ENCODE measurements at regions not wholly inside any gene's neighbourhood (a gene's known extent, or its start where the extent isn't known, plus 50 kb on each side); places are given as distances from the start of the nearest gene placed in this dataset.
A peak's percentile ranks its signal among the peaks of the same experiment; 100 is the strongest.

- DNase-seq: no peak
Observed at GRCh38 chr15:25947323-25948314, 84.5 kb upstream of the ATP10A start.

- no peak for DNase-seq
Observed at GRCh38 chr15:25946241-25946805, 83.2 kb upstream of the ATP10A start.

- no peak for DNase-seq
Observed at GRCh38 chr15:25944386-25944785, 81.3 kb upstream of the ATP10A start.

DNA sequence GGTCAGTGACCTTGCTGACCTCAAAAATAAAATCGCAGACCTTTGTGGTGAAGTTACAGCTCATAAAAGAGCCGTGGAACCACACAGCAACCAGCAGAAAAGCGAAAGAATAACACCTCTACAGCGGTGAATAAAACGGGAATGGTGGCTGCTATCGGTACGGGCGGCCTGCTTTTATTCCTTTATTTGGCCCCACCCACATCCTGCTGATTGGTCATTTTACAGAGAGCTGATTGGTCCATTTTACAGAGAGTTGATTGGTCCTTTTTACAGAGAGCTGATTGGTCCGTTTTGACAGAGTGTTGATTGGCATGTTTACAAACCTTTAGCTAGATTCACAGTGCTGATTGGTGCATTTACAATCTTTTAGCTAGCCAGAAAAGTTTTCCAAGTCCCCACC is 80.7 kb upstream of the ATP10A start:
- DNase-seq: no peak

GRCh38 chr15:25939122-25939521 is 76.0 kb upstream of the ATP10A start:
- DNase-seq: peak; percentile 41

DNA sequence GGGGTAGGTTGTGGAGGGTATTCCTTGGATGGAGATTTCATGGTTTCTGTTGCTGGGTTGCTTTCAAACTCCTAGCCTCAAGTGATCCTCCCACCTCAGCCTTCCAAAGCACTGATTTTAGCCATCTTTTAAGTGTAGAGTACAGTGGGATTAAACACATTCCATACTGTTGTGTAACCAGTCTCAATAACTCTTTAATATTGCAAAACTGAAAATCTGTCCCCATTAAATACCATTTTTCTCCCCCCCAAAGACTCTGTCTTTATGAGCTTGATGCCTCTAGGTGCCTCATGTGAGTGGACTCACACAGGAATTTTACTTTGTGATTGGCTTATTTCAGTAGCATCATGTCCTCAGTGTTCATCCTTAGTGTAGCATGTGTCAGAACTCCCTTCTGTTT is 74.7 kb upstream of the ATP10A start:
- no peak for DNase-seq

DNA sequence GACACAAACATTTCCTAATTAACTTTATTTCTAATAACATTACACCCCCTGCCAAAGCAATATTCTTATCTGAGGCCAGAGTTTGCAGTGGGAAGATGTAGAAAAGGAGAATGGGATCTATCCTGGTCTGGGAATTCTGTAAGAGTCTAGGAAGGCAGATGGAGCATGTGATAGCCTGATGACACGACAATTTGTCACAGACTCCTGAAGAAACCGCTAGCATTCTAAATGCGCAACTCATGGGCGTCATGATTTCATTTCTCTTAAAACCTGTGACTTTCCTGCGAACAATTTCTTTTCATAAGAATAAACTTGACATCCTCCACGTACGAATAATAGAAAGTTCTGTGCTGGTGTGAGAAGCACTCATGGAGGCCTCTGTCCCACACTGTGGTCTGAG is 72.9 kb upstream of the ATP10A start:
- DNase-seq: no peak

DNA sequence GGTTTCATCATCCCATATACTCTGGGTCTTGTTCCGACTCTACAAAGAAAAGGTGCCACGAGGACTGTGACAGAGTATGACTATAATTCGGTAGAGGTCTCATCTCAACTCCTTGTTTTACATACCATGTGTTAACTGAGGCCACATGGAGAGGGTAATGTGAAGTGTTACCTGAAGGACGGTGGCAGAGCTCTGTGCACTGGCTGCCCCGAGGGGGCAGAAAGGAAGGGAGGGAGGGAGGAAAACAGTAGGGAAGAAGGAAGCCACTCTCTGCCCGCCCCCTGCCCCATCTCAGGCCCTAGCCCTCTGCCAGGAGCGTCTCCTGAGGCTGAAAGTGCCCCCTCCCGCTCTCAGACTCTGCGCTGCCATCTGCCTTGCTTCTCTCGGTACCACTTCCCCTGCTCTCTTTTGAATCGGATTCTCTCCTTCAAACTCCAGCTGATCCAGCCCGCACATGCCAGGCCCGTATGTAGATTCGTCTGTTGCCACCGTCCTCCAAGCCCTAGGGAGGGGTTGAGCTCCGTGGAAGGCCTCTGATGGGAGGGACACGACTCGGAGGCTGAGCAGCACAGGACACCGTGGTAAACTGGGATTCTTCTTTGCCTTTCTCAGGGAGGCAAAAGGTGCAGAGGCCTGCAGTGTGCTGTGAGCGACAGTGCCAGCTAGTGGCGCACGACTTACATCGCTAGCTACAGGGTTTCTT is 70.5 kb upstream of the ATP10A start:
- peak; percentile 69 for DNase-seq

DNA sequence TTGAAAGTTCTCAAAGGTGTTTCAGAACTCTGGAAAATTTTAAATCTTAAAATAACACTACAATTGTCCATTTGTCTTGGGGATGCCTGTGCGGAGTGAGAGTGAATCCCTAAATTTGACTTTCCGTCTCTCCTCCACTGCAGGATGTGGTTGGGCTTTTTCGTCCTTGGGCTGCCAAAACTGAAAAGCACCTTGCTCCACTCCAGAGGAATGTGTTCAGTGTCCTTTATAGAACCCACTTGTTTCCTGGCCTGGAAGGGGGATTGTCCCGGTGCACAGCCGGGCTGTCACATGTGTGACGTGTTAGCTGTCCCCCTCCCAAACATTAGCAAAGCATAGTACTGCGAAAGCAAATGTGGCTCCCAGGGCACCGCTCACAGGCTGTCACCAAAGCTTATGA is 69.6 kb upstream of the ATP10A start:
- no peak for DNase-seq

DNA sequence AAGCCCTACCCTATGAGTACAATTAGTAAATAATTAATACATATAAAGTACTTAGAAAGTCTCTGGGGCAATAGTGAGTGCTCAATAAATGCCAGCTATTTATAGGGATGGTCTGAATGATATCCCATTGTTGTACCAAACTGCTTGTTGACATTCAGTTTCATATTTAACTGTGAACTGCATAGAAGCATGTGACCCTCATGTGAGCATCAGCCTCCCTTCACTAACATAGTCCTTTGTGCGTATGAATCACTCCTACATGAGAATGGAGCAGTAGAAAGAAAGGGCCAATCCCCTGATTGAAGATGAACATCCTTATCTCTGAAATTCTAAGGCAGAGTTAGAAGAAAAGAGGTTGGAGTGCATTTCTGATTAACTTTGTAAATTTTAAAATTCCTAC is 68.7 kb upstream of the ATP10A start:
- no peak for DNase-seq

DNA sequence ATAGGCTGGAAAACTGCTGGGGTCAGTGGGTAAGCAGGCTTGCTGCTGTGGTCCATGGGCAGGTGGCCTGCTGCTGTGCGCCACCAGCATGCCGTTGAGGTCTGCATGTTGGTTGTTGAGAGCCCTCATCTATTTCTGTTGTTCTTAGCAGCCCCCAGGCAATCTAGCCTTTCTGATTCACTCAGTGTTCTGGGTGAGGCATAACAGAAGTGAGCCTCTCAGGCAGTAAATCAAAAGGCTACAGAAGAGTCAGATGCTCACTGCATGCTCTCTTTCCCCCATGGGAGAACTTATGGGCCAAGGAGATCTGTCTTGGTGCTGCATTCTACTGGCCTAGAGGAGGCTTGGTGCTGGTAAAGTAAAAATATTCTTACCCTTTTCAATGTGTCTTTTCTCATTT is 67.8 kb upstream of the ATP10A start:
- no peak for DNase-seq
